ENCODE measurements at regions not wholly inside any gene's neighbourhood (a gene's known extent, or its start where the extent isn't known, plus 50 kb on each side); places are given as distances from the start of the nearest gene placed in this dataset.
A peak's percentile ranks its signal among the peaks of the same experiment; 100 is the strongest.

DNA sequence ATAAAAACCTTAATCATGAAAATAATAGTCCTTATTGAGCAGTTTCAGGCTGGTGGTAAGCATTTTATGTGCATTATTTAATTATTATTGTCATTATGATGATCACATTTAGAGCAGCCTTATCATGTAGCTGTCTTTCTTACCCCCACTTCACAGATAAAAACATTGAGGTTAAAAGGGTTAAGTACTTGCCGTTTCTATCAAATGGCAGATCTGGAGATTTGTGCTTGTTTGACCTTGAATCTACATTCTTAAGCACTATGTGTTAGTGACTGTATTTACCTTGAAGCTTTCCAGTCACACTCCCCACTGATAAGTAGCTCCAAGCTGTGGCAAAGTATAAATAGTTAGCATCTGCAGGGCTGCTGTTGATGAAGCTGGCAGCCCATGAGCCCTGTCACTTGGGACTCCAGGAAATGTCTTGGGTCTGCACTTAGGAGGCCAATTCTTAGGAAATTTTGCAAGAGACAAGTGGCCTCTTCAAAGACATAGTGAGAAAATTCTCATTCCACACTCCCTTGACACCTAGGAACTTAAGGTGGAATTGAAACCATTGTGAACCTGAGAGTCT is 116.8 kb upstream of the AGR3 start:
- no peak for TF ChIP-seq POLR2A (IDR thresholded peaks at IDR 0.05)
- TF ChIP-seq, protein P1, sequence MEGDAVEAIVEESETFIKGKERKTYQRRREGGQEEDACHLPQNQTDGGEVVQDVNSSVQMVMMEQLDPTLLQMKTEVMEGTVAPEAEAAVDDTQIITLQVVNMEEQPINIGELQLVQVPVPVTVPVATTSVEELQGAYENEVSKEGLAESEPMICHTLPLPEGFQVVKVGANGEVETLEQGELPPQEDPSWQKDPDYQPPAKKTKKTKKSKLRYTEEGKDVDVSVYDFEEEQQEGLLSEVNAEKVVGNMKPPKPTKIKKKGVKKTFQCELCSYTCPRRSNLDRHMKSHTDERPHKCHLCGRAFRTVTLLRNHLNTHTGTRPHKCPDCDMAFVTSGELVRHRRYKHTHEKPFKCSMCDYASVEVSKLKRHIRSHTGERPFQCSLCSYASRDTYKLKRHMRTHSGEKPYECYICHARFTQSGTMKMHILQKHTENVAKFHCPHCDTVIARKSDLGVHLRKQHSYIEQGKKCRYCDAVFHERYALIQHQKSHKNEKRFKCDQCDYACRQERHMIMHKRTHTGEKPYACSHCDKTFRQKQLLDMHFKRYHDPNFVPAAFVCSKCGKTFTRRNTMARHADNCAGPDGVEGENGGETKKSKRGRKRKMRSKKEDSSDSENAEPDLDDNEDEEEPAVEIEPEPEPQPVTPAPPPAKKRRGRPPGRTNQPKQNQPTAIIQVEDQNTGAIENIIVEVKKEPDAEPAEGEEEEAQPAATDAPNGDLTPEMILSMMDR (IDR thresholded peaks at IDR 0.05) = no peak
- no peak for TF ChIP-seq POLR2AphosphoS5 (IDR thresholded peaks at IDR 0.05)
- TF ChIP-seq EP300 (IDR thresholded peaks at IDR 0.05) = peak in 1 of 4 donors; percentile 46
